ENCODE measurements at regions not wholly inside any gene's neighbourhood (a gene's known extent, or its start where the extent isn't known, plus 50 kb on each side); places are given as distances from the start of the nearest gene placed in this dataset.

DNA sequence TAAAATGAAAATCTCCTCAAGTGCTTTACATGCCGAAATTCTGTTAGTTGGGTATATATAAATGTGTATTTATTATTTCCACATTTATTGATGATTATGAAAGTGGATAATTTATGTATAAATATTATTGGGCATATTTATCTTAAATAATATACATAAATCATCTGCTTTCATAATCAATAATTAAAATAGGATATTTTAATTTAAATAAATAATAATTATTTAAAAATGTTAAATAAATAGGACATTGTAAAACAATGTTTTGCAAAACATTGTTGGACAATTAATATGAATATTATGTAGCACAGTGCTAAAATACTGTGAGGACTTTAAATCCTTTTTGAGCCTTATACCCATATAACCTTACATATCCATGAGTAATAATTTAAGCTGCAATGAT, 786.5 kb upstream of the CITED2 start:
- TF ChIP-seq, protein P1, sequence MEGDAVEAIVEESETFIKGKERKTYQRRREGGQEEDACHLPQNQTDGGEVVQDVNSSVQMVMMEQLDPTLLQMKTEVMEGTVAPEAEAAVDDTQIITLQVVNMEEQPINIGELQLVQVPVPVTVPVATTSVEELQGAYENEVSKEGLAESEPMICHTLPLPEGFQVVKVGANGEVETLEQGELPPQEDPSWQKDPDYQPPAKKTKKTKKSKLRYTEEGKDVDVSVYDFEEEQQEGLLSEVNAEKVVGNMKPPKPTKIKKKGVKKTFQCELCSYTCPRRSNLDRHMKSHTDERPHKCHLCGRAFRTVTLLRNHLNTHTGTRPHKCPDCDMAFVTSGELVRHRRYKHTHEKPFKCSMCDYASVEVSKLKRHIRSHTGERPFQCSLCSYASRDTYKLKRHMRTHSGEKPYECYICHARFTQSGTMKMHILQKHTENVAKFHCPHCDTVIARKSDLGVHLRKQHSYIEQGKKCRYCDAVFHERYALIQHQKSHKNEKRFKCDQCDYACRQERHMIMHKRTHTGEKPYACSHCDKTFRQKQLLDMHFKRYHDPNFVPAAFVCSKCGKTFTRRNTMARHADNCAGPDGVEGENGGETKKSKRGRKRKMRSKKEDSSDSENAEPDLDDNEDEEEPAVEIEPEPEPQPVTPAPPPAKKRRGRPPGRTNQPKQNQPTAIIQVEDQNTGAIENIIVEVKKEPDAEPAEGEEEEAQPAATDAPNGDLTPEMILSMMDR (IDR thresholded peaks at IDR 0.05): no peak
- no peak for TF ChIP-seq ZFX (IDR thresholded peaks at IDR 0.05; ENCODE audit: borderline replicate concordance)
